GM18517 (cell line): ENCODE measurements at regions not wholly inside any gene's neighbourhood (a gene's known extent, or its start where the extent isn't known, plus 50 kb on each side); places are given as distances from the start of the nearest gene placed in this dataset.

Experiments
- ATAC-seq: cut with Tn5 transposase; IDR thresholded peaks from one replicate; pipeline ENCODE4 v1.9.1; 2021; ENCODE audit warnings: mild to moderate bottlenecking, moderate library complexity; ENCODE audit not compliant: unreplicated experiment

- ATAC-seq = no peak
These were observed 210.6 kb downstream of the QDPR start for GRCh38 chr4:17301266-17301665.

GRCh38 chr4:17296921-17297890, 214.7 kb downstream of the QDPR start:
- no peak for ATAC-seq

DNA sequence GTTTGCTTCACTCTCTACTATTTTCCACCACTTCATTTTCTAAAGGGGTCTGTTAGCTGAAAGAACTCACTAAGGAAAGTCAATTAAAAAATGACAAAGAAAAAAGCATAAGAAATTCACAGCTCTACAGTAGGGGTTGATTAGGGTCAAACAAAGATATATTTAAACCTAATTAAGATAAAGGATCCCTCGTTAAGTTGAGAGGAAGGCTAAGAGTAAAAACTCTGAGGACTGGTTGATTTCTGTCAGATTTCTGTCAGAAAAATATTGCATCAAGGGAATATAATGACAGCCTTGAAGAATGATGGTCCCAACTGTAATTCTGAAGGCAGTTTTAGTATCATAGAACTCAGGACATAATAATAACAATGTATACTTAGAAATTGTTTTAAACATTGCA, 218.0 kb downstream of the QDPR start:
- ATAC-seq = no peak

- no peak for ATAC-seq
These were observed 223.7 kb downstream of the QDPR start for GRCh38 chr4:17288151-17288550.

DNA sequence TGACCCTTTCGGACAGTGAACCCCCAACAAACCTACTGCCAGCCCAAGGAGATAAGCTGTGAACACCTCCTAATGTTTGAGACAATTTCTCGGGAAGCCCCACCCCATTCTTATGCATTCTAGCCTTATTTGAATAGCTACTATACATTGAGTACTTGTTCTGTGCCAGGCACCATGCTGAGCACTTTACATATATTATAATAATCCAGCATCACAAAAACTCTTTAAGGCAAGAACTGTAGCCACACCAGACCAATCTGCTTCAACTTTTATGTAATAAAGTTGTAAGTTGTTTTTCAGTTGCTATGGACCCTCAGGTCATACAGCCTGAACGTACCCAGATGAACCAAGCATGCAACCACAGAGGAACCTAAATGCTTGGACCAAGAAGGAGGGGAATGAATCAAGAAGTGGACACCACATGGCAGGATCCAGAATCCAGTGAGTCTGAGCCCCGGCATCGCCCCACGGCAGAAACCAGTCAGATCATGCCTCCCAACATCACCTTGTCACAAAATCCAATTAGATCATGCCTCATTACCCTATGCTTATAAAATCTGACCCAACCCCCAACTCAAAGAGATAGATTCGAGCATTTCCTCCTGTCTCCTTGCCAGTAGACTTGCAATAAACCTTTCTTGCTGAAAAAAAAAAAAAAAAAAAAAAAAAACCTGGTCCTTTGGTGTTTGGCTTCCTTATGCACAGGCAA, 225.0 kb downstream of the QDPR start:
- ATAC-seq = no peak

GRCh38 chr4:17285747-17286146, 226.1 kb downstream of the QDPR start:
- ATAC-seq = no peak

GRCh38 chr4:17284323-17285175, 227.3 kb downstream of the QDPR start:
- ATAC-seq = no peak

- ATAC-seq = no peak
These were observed 228.1 kb downstream of the QDPR start for GRCh38 chr4:17283832-17284231.

- ATAC-seq = no peak
These were observed 228.6 kb downstream of the QDPR start for GRCh38 chr4:17283251-17283650.

- no peak for ATAC-seq
These were observed 231.4 kb downstream of the QDPR start for GRCh38 chr4:17280261-17281018.

GRCh38 chr4:17276776-17277175, 235.1 kb downstream of the QDPR start:
- ATAC-seq = no peak

DNA sequence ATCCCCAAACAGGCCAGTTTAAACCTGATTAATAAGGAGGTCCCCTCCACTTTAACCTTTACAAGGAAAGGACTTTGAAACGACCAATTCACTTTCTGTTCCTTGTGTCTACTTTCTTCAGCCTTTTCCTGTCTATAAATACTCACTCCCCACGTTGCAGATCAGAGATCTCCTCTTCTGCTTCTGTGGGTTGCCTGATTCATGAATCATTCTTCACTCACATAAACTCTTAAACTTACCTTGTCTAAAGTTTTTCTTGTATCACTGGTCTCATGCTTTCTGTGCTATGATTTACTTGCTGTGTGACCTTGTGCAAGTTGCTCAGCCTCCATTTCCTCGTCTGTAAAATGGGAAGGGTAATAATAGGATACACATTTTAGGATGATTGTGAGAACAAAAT, 236.1 kb downstream of the QDPR start:
- no peak for ATAC-seq

GRCh38 chr4:17273047-17273446, 238.8 kb downstream of the QDPR start:
- ATAC-seq = no peak

DNA sequence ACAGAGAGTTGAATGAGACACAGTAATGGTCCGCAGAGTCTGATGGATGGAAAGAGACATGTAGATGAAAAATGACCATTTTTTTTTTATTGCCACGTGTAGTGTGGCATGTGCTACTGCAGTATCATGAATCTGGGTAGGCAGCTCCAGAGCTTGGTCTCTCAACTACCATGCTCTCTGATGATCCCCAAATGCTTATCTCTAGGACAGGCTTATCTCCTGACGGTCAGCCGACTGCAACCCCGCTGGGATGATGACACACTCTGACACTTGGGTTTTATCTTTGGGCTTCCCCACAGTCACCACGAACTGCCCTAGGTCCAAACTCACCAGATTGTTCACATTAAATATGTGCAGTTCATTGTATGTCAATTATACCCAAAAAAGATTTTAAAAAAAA, 239.7 kb downstream of the QDPR start:
- ATAC-seq = no peak

DNA sequence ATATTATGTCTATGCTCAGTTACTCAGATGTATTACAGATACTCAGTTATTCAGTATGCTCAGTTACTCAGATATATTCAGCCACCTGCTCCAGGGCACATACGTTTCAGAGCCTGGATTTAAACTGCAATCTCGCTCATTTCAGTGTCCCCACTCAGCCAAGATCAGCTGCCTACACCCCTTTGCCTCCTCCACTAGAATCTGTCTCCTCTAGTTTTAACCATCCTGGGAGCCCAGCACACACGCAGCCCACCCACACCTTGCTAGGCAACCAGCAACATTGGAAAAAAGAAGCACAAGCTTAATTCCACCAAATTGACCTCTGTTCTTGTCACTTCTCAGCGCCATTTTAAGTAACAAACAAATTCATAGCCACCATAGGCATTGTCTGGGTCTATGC, 246.2 kb downstream of the QDPR start:
- ATAC-seq = no peak

DNA sequence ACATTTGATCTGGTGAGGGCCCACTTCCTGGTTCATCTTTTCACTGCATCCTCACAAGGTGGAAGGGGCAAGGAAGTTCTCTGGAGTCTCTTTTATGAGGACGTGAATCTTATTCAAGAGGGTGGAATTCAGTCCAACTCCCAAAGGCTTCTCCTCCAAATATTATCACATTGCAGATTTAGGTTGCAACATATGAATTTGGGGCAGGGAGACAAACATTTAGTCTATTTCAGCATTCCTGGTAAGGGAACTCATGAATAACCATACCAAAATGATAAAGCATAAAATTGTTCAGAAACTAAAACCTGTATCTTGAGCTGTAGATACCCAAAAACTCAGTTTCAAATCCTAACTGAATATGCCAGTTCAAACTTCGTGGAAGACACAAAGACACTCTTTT, 246.8 kb downstream of the QDPR start:
- no peak for ATAC-seq

DNA sequence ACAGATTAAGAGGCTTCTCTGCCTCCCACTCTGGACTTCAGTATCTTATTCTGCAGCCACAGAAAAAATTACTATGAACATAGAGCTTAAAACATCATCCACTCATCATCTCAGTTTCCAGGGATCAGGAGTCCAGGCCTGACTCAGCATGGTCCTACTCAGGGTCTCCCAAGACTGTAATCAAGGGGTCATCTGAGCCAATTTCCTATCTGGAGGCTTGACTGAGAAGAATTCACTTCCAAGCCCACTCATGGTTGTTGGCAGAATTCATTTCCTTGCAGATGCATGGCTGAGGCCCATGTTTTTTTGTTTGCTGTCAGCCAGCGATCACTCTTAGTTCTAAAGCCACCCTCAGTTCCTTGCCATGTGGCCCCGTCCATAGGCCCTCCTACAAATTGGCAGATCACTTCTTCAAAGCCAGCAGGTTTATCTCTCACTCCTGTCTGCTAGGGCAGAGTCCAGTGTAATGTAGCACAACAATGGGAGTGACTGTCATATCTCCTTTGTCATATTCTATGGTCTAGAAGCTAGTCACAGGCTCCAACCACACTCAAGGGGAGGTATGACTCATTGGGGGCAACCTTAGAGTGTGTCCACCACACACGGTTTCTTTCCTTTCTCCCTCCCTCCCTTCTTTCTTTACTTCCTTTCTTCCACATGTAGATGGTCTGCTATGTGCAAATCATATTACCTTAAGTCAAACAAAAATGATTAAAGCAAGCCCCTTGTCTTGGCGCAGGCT, 251.6 kb downstream of the QDPR start:
- no peak for ATAC-seq

- no peak for ATAC-seq
These were observed 253.8 kb downstream of the QDPR start for GRCh38 chr4:17258106-17258505.

GRCh38 chr4:17252131-17252530, 259.8 kb downstream of the QDPR start:
- no peak for ATAC-seq

- no peak for ATAC-seq
These were observed 260.8 kb downstream of the QDPR start for GRCh38 chr4:17251101-17251500.
